Neural cell (in vitro differentiated cells): ENCODE measurements at regions not wholly inside any gene's neighbourhood (a gene's known extent, or its start where the extent isn't known, plus 50 kb on each side); places are given as distances from the start of the nearest gene placed in this dataset.

ENCODE experiments used
- H2AFZ ChIP-seq: fragments of 200-600, 300-800 bp; sonication (generic), shearing (Covaris generic); 2 replicates; pipeline ENCODE4 v1.6.0; 2014; ENCODE audit warnings: low read depth, mild to moderate bottlenecking, antibody characterized with exemption, low read length, moderate library complexity
- H3F3A ChIP-seq: fragments of 200-600 bp; shearing (Covaris generic); 2 replicates; pipeline ENCODE4 v1.6.1; 2016; ENCODE audit warnings: mild to moderate bottlenecking, moderate library complexity, mixed read lengths, antibody characterized with exemption, low read length; ENCODE audit not compliant: insufficient read depth, poor library complexity, severe bottlenecking
- H3K27ac ChIP-seq: fragments of 200-600, 300-800 bp; sonication (generic), shearing (Covaris generic); 2 replicates; pipeline ENCODE4 v1.5.1; 2014; ENCODE audit warnings: mild to moderate bottlenecking, low read length, moderate library complexity
- H3K27me3 ChIP-seq: fragments of 300-800, 200-600 bp; sonication (generic), shearing (Covaris generic); 2 replicates; pipeline ENCODE4 v1.6.0; 2014; ENCODE audit warnings: mild to moderate bottlenecking, low read depth, low read length, moderate library complexity; ENCODE audit not compliant: insufficient read depth
- H3K36me3 ChIP-seq: fragments of 300-800, 200-600 bp; sonication (generic), shearing (Covaris generic); 2 replicates; pipeline ENCODE4 v1.5.1; 2014; ENCODE audit warnings: mild to moderate bottlenecking, antibody characterized with exemption, low read length, moderate library complexity; ENCODE audit not compliant: insufficient read depth
- H3K4me2 ChIP-seq: fragments of 300-800, 200-600 bp; sonication (generic), shearing (Covaris generic); 2 replicates; pipeline ENCODE4 v1.6.0; 2014; ENCODE audit warnings: mild to moderate bottlenecking, low read length
- H3K4me3 ChIP-seq: fragments of 300-800, 200-600 bp; sonication (generic), shearing (Covaris generic); 2 replicates; pipeline ENCODE4 v1.5.1; 2014; ENCODE audit warnings: mild to moderate bottlenecking, low read length, moderate library complexity
- H3K79me2 ChIP-seq: fragments of 200-600 bp; shearing (Covaris generic); replicated peaks from 2 replicates; pipeline ENCODE4 v1.6.0; 2014; ENCODE audit warnings: mild to moderate bottlenecking, low read length, moderate library complexity; ENCODE audit not compliant: insufficient read depth
- H3K9ac ChIP-seq: fragments of 300-800, 200-600 bp; sonication (generic), shearing (Covaris generic); 2 replicates; pipeline ENCODE4 v1.6.1; 2016; ENCODE audit warnings: mild to moderate bottlenecking, low read length, mixed read lengths
- H3K9me2 ChIP-seq: fragments of 200-600 bp; shearing (Covaris generic); 2 replicates; pipeline ENCODE4 v1.6.1; 2016; ENCODE audit warnings: mild to moderate bottlenecking, low read length, mixed read lengths; ENCODE audit not compliant: insufficient read depth
- H3K9me3 ChIP-seq: fragments of 200-600, 300-800 bp; sonication (generic), shearing (Covaris generic); 2 replicates; pipeline ENCODE4 v1.6.1; 2016; ENCODE audit warnings: mild to moderate bottlenecking, mixed run types, low read length, moderate library complexity, mixed read lengths
- H4K20me1 ChIP-seq: fragments of 200-600 bp; shearing (Covaris generic); 2 replicates; pipeline ENCODE4 v1.6.1; 2016; ENCODE audit warnings: mild to moderate bottlenecking, mixed run types; ENCODE audit not compliant: insufficient read depth
- EP300 ChIP-seq: fragments of 450-650 bp; conservative IDR thresholded peaks from 2 replicates; pipeline ENCODE4 v1.6.1; 2014; ENCODE audit warnings: antibody characterized with exemption, mild to moderate bottlenecking, moderate library complexity; ENCODE audit not compliant: poor library complexity, severe bottlenecking
- EZH2 ChIP-seq: fragments of 200-600, 300-800 bp; shearing (Covaris generic), sonication (generic); IDR thresholded peaks from 2 replicates; pipeline ENCODE4 v1.6.1; 2014; ENCODE audit warnings: antibody characterized with exemption, low read length, borderline replicate concordance, mild to moderate bottlenecking; ENCODE audit not compliant: insufficient read depth, poor library complexity, severe bottlenecking
- MXI1 ChIP-seq: fragments of 450-650 bp; conservative IDR thresholded peaks from 2 replicates; pipeline ENCODE4 v1.6.1; 2014; ENCODE audit warnings: antibody characterized with exemption, mild to moderate bottlenecking; ENCODE audit not compliant: poor library complexity, severe bottlenecking
- POLR2AphosphoS5 ChIP-seq: IDR thresholded peaks from 2 replicates; pipeline ENCODE4 v1.6.1; 2012
- RAD21 ChIP-seq: fragments of 450-650 bp; conservative IDR thresholded peaks from 2 replicates; pipeline ENCODE4 v1.6.1; 2014; ENCODE audit warnings: antibody characterized with exemption, mild to moderate bottlenecking, moderate library complexity
- SMC3 ChIP-seq: fragments of 450-650 bp; conservative IDR thresholded peaks from 2 replicates; pipeline ENCODE4 v1.6.1; 2014; ENCODE audit warnings: antibody characterized with exemption, mild to moderate bottlenecking, moderate library complexity; ENCODE audit not compliant: poor library complexity
- TAF1 ChIP-seq: IDR thresholded peaks from 2 replicates; pipeline ENCODE4 v1.6.1; 2012; ENCODE audit warnings: low read depth
- TF ChIP-seq, protein P1 (sequence below): IDR thresholded peaks from 2 replicates; pipeline ENCODE4 v1.6.1; 2012; ENCODE audit warnings: borderline replicate concordance
- TF ChIP-seq, protein P2 (sequence below): fragments of 450-650 bp; IDR thresholded peaks from 2 replicates; pipeline ENCODE4 v1.5.1; 2014; ENCODE audit warnings: antibody characterized with exemption, mild to moderate bottlenecking, moderate library complexity; ENCODE audit not compliant: poor library complexity, severe bottlenecking

DNA sequence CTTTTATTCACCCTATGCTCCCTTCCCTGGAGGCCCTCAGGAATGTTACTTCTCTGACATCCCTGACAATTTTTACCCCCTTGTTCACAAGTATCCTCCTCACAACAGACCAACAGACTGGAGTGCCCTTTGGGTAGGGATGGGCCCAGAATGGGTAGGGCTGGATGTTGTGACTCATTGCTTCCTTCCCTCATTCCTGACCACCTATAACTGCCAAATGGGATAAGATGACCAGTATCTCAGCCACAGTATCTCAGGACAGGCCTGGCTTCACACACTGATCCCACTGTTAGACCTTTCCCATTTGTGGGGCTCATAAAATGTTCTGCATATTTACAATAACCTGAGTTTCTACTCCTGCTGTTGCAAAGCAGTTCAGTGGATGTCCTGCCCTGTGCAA lies 223.0 kb upstream of the LRFN2 start:
- Histone ChIP-seq H3K4me2 (no peak overlapping the region), H4K20me1 (no peaks in the 10 kb centered on the region), H2AFZ (no peak overlapping the region), H3K9me3 (no peaks in the 10 kb centered on the region), H3K36me3 (no peaks in the 10 kb centered on the region), H3K4me3 (no peak overlapping the region), H3K27ac (no peak overlapping the region), H3K27me3 (no peaks in the 10 kb centered on the region), H3F3A (no peaks in the 10 kb centered on the region), H3K79me2 (no peaks in the 10 kb centered on the region), H3K9me2 (no peaks in the 10 kb centered on the region), H3K9ac (no peak overlapping the region)
- TF ChIP-seq EZH2, result no peak
- no peak for TF ChIP-seq MXI1
- TF ChIP-seq, protein P1, sequence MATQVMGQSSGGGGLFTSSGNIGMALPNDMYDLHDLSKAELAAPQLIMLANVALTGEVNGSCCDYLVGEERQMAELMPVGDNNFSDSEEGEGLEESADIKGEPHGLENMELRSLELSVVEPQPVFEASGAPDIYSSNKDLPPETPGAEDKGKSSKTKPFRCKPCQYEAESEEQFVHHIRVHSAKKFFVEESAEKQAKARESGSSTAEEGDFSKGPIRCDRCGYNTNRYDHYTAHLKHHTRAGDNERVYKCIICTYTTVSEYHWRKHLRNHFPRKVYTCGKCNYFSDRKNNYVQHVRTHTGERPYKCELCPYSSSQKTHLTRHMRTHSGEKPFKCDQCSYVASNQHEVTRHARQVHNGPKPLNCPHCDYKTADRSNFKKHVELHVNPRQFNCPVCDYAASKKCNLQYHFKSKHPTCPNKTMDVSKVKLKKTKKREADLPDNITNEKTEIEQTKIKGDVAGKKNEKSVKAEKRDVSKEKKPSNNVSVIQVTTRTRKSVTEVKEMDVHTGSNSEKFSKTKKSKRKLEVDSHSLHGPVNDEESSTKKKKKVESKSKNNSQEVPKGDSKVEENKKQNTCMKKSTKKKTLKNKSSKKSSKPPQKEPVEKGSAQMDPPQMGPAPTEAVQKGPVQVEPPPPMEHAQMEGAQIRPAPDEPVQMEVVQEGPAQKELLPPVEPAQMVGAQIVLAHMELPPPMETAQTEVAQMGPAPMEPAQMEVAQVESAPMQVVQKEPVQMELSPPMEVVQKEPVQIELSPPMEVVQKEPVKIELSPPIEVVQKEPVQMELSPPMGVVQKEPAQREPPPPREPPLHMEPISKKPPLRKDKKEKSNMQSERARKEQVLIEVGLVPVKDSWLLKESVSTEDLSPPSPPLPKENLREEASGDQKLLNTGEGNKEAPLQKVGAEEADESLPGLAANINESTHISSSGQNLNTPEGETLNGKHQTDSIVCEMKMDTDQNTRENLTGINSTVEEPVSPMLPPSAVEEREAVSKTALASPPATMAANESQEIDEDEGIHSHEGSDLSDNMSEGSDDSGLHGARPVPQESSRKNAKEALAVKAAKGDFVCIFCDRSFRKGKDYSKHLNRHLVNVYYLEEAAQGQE, result no peak
- TF ChIP-seq POLR2AphosphoS5, result no peak
- TF ChIP-seq RAD21, result no peak
- TF ChIP-seq SMC3, result no peak
- TF ChIP-seq, protein P2, sequence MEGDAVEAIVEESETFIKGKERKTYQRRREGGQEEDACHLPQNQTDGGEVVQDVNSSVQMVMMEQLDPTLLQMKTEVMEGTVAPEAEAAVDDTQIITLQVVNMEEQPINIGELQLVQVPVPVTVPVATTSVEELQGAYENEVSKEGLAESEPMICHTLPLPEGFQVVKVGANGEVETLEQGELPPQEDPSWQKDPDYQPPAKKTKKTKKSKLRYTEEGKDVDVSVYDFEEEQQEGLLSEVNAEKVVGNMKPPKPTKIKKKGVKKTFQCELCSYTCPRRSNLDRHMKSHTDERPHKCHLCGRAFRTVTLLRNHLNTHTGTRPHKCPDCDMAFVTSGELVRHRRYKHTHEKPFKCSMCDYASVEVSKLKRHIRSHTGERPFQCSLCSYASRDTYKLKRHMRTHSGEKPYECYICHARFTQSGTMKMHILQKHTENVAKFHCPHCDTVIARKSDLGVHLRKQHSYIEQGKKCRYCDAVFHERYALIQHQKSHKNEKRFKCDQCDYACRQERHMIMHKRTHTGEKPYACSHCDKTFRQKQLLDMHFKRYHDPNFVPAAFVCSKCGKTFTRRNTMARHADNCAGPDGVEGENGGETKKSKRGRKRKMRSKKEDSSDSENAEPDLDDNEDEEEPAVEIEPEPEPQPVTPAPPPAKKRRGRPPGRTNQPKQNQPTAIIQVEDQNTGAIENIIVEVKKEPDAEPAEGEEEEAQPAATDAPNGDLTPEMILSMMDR, result no peak
- no peak for TF ChIP-seq TAF1
- TF ChIP-seq EP300, result no peak

DNA sequence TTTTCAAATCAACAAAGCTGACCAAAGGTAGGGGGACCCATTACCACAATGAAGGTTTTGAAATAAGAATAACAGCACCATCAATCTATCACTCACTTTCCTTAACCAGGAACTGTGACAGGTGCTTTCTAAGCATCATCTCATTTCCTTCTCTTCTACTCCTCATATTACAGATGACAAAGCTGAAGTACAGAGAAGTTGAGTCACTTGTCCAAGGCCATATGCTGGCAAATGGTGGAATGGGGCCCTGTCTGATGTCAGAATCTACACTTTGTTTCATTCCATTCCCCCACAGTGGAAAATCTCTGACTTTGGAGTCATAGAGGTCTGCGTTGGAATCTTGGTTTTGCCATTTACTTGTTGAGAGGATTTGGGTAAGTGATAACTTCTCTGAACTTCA lies 222.5 kb upstream of the LRFN2 start:
- Histone ChIP-seq H4K20me1 (no peaks in the 10 kb centered on the region), H3K27ac (no peak overlapping the region), H3K4me3 (no peak overlapping the region), H3K9me3 (no peaks in the 10 kb centered on the region), H3K9me2 (no peaks in the 10 kb centered on the region), H2AFZ (no peak overlapping the region), H3K4me2 (no peak overlapping the region), H3F3A (no peaks in the 10 kb centered on the region), H3K9ac (no peak overlapping the region), H3K79me2 (no peaks in the 10 kb centered on the region), H3K36me3 (no peaks in the 10 kb centered on the region), H3K27me3 (no peaks in the 10 kb centered on the region)
- TF ChIP-seq TAF1 (no peak), MXI1 (no peak), EP300 (no peak), SMC3 (no peak), RAD21 (no peak), POLR2AphosphoS5 (no peak), EZH2 (no peak)
- TF ChIP-seq, protein P2, result no peak
- TF ChIP-seq, protein P1, result no peak
